GM20000 (cell line): ENCODE measurements at regions not wholly inside any gene's neighbourhood (a gene's known extent, or its start where the extent isn't known, plus 50 kb on each side); places are given as distances from the start of the nearest gene placed in this dataset.
"Not testable (repeated sequence)": the region's sequence is repeated elsewhere in the genome, so short reads cannot be mapped to it uniquely, and the experiment has no call there.

ENCODE experiments used
- DNase-seq: peaks from one replicate; pipeline ENCODE4 v3.0.0; 2012; ENCODE audit warnings: low spot score
- TF ChIP-seq, protein P1 (sequence below): IDR thresholded peaks from 2 replicates; pipeline ENCODE4 v1.5.1; 2012; ENCODE audit warnings: mild to moderate bottlenecking, control low read depth; ENCODE audit errors: extremely low read depth, missing control alignments

DNA sequence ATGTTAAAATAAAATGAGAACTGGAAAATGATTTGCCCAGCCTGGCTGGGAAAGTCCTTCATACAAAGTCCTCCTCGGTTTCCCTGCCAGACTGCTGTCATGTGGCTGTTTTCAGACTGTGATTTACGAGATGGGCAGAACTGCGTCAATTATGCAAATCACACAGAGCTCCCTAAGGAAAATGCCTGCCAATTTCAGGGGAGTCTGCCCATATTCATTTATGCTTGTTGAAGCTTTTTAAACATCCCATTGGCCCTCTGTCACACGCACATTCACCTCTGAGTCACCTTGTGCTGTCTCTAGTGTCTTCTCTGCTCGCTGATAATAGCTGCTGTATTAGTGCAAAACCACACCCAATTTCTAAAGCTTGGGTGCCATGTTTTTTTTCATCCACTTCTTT lies 81.7 kb upstream of the FAM20A start:
- TF ChIP-seq, protein P1, sequence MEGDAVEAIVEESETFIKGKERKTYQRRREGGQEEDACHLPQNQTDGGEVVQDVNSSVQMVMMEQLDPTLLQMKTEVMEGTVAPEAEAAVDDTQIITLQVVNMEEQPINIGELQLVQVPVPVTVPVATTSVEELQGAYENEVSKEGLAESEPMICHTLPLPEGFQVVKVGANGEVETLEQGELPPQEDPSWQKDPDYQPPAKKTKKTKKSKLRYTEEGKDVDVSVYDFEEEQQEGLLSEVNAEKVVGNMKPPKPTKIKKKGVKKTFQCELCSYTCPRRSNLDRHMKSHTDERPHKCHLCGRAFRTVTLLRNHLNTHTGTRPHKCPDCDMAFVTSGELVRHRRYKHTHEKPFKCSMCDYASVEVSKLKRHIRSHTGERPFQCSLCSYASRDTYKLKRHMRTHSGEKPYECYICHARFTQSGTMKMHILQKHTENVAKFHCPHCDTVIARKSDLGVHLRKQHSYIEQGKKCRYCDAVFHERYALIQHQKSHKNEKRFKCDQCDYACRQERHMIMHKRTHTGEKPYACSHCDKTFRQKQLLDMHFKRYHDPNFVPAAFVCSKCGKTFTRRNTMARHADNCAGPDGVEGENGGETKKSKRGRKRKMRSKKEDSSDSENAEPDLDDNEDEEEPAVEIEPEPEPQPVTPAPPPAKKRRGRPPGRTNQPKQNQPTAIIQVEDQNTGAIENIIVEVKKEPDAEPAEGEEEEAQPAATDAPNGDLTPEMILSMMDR, result no peak
- no peak for DNase-seq

DNA sequence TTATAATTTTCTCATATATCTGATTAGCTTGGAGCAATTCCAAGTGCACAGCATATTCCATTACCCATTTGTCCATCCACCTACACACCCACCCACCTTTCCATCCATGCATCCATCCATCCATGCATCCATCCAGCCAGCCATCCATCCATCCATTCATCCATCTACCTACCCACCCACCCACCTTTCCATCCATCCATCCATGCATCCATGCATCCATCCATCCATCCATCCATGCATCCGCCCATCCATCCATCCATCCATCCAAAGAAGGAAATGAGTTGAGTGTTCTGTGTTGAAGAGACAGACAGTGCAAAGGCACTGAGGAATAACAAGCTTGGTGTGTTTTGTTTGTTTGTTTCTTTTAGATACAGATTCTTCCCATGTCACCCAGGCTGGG lies 78.7 kb upstream of the FAM20A start:
- DNase-seq, result no peak
- TF ChIP-seq, protein P1, result no peak

DNA sequence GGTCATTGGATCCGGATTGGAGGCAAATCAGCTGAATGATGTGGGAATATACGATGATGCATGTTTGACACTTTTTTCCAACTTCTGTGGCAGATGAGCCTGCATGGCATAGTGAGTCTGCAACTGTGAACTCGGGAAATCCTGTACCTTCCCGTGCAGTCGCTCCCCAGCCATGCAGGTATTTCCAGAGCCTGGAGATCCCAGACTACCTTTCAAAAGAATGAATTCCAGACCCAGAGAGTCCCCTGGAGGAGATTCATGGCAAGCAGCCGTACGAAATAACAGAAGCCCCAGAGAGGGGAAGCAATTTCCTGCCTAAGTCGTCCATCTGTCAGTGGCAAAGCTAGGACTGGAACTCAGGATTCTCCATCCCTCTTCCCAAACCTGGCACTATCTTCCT lies 75.7 kb upstream of the FAM20A start:
- no peak for DNase-seq

DNA sequence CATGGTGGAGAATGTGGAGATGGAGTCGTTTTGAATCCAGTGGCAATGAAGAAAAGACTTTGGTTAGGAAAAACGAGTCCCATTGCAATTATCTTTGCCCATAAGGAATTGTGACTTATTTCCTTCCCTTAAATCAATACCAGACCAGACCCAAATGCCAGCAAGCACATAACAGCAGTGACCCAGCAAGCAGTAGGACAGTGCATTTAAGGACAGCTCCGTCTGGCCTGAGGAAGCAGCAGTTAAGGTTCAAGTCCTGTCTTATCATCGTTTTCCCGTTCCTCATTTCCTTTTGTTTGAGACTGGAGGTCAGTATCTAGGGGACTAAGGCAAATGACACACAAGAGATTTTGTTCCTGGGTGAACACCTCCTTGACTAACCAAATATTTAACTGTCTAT lies 74.6 kb upstream of the FAM20A start:
- TF ChIP-seq, protein P1, result no peak
- no peak for DNase-seq

More for the DNA sequence above, 75.7 kb upstream of the FAM20A start:
- TF ChIP-seq, protein P1, result no peak

DNA sequence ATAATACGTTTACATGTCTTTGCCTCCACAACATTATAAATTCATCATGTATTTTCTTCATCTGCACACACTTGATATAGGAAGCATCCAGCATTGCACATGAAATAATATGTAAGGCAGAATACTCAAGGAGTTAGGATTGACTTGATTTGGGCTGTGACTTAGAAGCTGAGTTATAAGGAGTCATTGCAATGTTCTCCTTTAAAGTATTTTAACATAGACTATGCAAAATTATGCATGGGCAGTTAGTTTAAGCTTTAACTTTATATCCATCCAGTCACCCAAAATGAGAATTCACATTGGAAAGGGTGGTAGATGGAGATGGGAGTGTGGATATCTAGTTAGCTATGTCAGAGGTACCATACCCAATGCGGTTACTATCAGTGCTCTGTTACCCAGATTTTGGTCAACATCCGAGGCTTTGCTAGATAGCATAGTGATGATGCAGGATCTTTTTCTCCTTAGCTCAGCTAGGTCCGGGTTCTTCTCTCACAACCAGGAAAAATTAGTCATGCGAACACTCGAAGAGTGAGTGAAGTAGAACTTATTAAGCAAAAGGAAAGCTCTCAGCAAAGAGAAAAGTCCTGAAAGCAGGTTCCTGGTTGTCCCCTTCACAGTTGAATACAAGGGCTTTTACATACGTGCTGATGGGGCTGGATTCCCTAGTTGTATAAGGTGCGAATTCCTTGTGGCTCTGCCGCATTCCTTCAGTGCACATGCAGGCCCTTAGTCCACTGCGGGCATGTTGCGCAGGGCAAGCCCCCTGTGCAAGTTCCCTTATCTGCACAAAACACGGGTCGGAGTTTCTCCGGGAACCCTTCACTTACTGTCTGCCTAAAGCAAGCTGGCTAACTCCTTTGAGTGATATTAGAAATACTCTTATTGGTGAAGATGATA lies 73.1 kb upstream of the FAM20A start:
- no peak for DNase-seq
- TF ChIP-seq, protein P1, result no peak

DNA sequence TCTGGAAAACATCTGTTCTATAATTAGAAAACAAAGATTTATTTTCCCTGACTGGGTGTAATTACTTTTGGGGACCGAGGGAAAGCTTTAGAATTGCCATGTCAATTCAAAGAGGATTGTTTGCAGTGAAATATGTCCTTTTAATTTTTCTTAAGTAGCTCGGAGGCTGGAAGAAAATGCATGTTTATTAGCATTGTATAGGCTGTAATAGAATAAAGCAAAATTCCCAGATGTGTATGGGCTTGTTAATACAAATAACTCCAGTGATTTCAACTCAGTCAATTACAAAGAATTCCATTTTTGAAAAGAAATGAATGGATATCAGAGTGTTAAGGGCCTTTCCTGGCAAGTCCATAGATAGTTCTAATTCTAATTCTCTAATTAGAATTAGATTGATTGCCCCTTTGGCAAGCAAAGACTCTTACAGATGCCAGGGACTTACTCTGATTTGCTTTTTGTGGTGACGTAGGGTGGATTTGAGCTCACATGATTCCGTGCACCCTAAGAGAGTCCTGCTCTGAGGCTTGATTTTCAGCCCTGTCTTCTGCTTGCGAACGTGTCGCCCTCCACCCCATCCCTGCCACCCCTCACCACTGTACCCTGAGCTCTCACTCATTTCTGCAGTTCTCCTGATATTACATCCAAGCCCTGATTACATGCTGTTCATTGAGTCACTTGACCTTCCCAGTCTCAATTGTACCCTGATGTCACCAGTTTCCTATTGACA lies 70.0 kb upstream of the FAM20A start:
- no peak for DNase-seq
- TF ChIP-seq, protein P1, result no peak

DNA sequence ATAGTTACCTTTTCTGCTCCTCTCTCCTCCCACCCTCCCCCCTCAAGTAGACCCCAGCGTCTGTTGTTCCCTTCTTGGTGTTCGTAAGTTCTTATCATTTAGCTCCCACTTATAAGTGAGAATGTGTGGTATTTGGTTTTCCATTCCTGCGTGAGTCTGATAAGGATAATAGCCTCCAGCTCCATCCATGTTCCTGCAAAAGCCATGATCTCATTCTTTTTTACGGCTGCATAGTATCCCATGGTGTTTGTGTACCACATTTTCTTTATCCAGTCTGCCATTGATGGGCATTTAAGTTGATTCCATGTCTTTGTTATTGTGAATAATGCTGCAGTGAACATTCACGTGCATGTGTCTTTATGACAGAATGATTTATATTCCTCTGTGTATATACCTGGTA lies 65.3 kb upstream of the FAM20A start:
- not testable (repeated sequence) for DNase-seq
